Left colon (tissue), 2 donors: ENCODE measurements at regions not wholly inside any gene's neighbourhood (a gene's known extent, or its start where the extent isn't known, plus 50 kb on each side); places are given as distances from the start of the nearest gene placed in this dataset.
A peak's percentile ranks its signal among the peaks of the same experiment; 100 is the strongest.
"Not testable (repeated sequence)": the region's sequence is repeated elsewhere in the genome, so short reads cannot be mapped to it uniquely, and the experiment has no call there.

Experiments used
- ATAC-seq: fragments of 200-7000 bp; cut with Tn5 transposase; one replicate; pipeline ENCODE4 v1.9.1; 2020; ENCODE audit warnings: mild to moderate bottlenecking, moderate library complexity
- DNase-seq, 2 donors: peaks; one replicate each; pipeline ENCODE4 v3.0.0-alpha.2; 2020
- intact Hi-C, 2 donors: fragments of 100-400 bp; cut with DNase I in 1 of 2; cut with micrococcal nuclease in 1 of 2; formaldehyde crosslinking; loops; one replicate each; pipeline versions ENCODE4 v1.11.2 to v1.14.0; 2022; cut with DNase I, micrococcal nuclease
- donor health status: DM: no; HTN: no; CAD: no.
- donor health status: DM: yes; HTN: yes; CAD: no.

GRCh38 chr7:63856466-63856865 lies 142.2 kb upstream of the ZNF722 start:
- intact Hi-C loops, ATAC-seq, DNase-seq: not testable (repeated sequence)

- ATAC-seq (no peak), DNase-seq (no peak)
- intact Hi-C loops, result no loop called here
These were observed 131.5 kb upstream of the ZNF722 start for GRCh38 chr7:63867127-63867526.

GRCh38 chr7:63874242-63874641 lies 124.4 kb upstream of the ZNF722 start:
- ATAC-seq, intact Hi-C loops, DNase-seq: not testable (repeated sequence)

GRCh38 chr7:63876707-63877322 lies 121.8 kb upstream of the ZNF722 start:
- no peak for DNase-seq
- ATAC-seq, result no peak
- intact Hi-C loops, result no loop called here

- no peak for ATAC-seq
- intact Hi-C loops, result no loop called here
These were observed 111.6 kb upstream of the ZNF722 start for GRCh38 chr7:63887031-63887430.

GRCh38 chr7:63899691-63900393 lies 98.8 kb upstream of the ZNF722 start:
- peak; percentile 77 for ATAC-seq
- intact Hi-C loops, result no loop called here

More at GRCh38 chr7:63887031-63887430, 111.6 kb upstream of the ZNF722 start:
- no peak for DNase-seq

GRCh38 chr7:63900394-63901203 lies 98.0 kb upstream of the ZNF722 start:
- ATAC-seq, result peak; percentile 98
- intact Hi-C loops, result no loop called here
- DNase-seq, result peak; percentile 94 to 96

More at GRCh38 chr7:63899691-63900393, 98.8 kb upstream of the ZNF722 start:
- peak; percentile 82 to 85 for DNase-seq

- intact Hi-C loops, result not testable (repeated sequence)
These were observed 97.5 kb upstream of the ZNF722 start for GRCh38 chr7:63901204-63901506.

GRCh38 chr7:63918986-63919385 lies 79.7 kb upstream of the ZNF722 start:
- DNase-seq, result no peak
- ATAC-seq, result no peak
- intact Hi-C loops, result no loop called here

More at GRCh38 chr7:63901204-63901506, 97.5 kb upstream of the ZNF722 start:
- DNase-seq, ATAC-seq: not testable (repeated sequence)

GRCh38 chr7:63925262-63925625 lies 73.4 kb upstream of the ZNF722 start:
- intact Hi-C loops, result no loop called here
- ATAC-seq (peak; percentile 27), DNase-seq (peak; percentile 41 to 49)

- DNase-seq (peak; percentile 94 to 96), ATAC-seq (peak; percentile 97)
- intact Hi-C loops, result no loop called here
These were observed 72.8 kb upstream of the ZNF722 start for GRCh38 chr7:63925626-63926460.

- no peak for DNase-seq
- intact Hi-C loops, result no loop called here
- ATAC-seq, result no peak
These were observed 71.4 kb upstream of the ZNF722 start for GRCh38 chr7:63927261-63927660.

GRCh38 chr7:63931057-63931600 lies 67.5 kb upstream of the ZNF722 start:
- DNase-seq, result no peak
- ATAC-seq, result no peak
- intact Hi-C loops, result no loop called here

GRCh38 chr7:63931985-63932577 lies 66.6 kb upstream of the ZNF722 start:
- intact Hi-C loops, result no loop called here
- DNase-seq (no peak), ATAC-seq (no peak)
